GM18907 (cell line): ENCODE measurements at regions not wholly inside any gene's neighbourhood (a gene's known extent, or its start where the extent isn't known, plus 50 kb on each side); places are given as distances from the start of the nearest gene placed in this dataset.
A peak's percentile ranks its signal among the peaks of the same experiment; 100 is the strongest.

Experiments used
- ATAC-seq: cut with Tn5 transposase; IDR thresholded peaks from one replicate; pipeline ENCODE4 v1.9.1; 2021; ENCODE audit warnings: mild to moderate bottlenecking, moderate library complexity; ENCODE audit not compliant: unreplicated experiment

DNA sequence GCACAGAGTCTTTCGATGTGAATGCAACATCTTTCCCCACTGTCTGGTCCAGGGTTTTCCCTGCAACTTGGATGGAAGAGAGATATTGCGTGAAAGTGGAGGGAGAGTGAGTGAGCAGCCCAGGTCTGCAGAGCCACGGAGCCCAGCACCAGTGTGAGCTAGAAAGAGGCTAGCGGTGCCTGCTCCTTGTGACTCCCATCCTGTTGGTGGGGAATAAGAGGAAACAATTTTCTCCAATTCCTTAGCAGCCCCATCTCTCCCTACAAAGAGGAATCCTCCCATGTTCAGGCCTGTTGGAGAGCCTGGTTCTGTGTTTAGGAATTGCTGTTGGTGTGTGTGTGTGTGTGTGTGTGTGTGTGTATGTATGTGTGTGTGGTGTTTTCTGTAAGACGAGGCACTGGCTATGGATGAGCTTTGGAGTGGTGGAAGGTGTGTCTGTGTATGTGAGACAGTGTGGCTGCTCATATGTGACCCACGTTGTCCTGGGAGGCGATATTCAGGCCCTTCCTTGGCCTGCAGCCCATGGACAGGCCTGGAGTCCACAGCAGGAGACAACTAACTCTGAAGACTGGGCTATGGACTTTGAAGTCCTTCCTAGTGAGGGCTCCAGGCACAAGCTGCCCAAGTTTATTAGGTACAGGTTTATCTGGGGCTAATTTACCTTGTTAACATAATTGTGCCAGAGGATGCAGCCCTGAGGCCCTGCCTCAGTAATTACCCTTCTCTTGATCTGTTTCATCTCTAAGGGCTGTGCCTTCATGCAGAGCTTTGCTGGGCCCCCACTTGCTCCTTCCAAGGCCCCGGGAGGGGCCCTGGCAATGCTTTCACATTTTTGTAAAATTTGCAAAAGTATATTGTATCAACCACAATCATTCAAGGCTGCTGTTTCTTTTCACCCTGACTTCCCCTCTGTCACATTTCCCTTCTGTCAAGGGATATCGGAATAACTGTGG is 88.6 kb upstream of the HAAO start:
- ATAC-seq, result no peak

GRCh38 chr2:42879913-42880737 is 87.7 kb upstream of the HAAO start:
- ATAC-seq, result no peak

DNA sequence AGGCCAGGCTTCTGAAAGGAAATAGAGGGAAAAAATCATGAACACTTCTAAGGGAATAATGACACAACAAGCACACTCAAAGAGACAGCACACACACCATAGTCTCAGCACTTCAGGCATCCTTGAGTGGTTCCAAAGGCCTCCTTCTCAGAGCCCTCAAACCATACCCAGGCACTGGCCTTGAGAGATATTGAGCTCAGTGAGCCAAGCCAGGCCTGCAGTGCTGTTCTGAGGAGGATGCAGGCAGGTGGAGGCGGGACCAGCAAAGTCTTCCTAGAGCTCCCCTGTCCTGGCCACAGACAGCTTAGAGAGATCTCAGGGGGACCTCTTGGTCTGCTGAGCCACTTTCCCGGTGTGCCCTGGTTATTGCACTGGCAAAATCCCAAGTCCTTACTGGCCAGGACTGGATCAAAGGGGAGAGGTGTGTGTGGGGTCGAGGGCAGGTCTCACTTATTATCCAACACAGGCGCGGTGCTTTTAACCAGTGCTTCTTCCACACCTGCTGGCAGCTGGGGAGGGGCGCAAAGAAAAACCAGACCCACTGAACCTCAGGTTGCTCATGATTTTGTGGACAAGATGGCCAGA is 86.8 kb upstream of the HAAO start:
- ATAC-seq, result peak; percentile 24

- peak; percentile 72 for ATAC-seq
Observed at GRCh38 chr2:42878581-42878980, 86.2 kb upstream of the HAAO start.

- no peak for ATAC-seq
Observed at GRCh38 chr2:42877936-42878335, 85.6 kb upstream of the HAAO start.

DNA sequence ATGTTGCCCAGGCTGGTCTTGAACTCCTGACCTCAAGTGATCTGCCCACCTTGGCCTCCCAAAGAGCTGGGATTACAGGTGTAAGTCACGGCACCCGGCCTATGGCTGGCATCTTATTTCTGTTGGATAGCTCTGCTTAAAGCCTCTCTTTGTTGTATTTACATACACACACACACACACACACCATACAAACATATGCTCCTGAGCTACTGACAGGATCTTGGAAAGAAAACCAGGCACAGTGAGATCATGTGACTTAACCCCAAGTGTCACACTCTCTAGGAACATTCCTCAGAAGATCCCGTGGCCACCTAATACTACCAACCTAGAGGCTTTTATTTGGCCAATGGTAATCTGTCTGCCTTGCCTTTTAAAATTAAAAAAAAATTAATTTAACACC is 85.1 kb upstream of the HAAO start:
- ATAC-seq, result no peak

DNA sequence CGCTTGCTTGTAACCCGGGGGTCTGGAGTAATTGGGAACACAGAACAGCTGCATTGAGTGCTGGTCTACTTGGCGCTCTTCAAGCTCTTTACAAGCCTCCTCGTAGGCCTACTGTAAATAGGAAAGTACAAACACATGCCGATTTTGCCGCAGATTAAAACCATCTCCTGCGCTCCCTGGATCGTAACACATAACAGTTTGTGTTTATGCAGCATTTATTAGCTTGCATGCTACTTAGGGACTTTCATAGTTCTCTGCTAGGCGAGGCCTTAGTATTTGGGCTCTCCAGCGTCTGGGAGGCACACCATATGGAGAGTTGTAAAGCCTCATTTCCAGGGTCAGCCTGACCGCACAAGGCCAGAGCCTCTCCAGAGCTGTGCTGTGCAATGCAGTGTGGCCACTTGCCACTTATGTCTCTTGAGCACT is 84.0 kb upstream of the HAAO start:
- ATAC-seq, result no peak

- no peak for ATAC-seq
Observed at GRCh38 chr2:42875880-42876279, 83.5 kb upstream of the HAAO start.

- ATAC-seq, result no peak
Observed at GRCh38 chr2:42874949-42875801, 82.8 kb upstream of the HAAO start.

DNA sequence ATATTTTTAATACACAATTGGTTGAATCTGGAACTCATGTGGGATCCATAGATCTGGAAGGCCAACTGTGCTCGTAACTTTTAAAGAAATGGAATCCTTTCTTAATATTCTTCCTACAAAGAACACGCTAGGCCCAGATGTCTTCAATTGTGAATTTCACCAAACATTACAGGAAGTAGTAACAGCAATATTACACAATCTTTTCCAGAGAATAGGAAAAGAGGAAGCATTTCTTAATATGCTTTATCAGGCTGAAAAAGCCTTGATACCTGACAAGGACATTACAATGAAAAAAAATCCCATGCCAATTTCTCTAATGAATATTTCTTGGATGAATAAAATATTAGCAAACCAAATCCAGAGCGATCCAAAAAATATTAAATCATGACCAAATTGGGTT is 80.3 kb upstream of the HAAO start:
- no peak for ATAC-seq

DNA sequence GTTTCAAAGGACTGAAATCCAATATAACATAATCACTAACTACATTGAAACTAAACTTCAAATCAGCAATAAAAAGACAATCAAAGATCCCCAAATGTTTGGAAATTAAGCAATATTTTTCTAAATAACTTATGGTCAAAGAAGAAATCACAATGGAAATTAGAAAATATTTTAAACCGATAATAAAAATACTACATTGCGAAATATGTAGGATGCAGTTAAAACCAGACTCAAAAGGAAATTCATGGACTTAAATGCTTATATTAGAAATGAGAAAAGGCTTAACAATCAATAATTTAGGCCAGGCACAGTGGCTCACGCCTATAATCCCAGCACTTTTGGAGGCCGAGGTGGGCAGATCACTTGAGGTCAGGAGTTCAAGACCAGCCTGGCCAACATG is 79.0 kb upstream of the HAAO start:
- ATAC-seq, result no peak

- ATAC-seq, result no peak
Observed at GRCh38 chr2:42868874-42869273, 76.5 kb upstream of the HAAO start.

DNA sequence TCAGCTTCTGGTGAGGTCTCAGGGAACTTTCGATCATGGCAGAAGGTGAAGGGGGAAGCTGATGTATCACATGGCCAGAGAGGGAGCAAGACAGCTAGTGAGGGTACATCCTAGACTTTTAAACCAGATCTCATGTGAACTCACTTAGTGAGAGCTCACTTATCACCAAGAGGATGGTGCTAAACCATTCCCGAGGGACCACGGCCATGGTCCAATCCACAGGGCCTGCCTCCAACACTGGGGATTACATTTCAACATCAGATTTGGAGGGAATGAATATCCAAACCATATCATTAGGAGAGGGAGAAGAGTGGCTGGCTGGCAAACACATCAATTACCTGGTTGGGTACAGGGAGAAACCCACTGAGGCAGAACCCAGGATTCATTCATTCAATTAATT is 75.7 kb upstream of the HAAO start:
- no peak for ATAC-seq

GRCh38 chr2:42867093-42868065 is 75.0 kb upstream of the HAAO start:
- ATAC-seq, result no peak

DNA sequence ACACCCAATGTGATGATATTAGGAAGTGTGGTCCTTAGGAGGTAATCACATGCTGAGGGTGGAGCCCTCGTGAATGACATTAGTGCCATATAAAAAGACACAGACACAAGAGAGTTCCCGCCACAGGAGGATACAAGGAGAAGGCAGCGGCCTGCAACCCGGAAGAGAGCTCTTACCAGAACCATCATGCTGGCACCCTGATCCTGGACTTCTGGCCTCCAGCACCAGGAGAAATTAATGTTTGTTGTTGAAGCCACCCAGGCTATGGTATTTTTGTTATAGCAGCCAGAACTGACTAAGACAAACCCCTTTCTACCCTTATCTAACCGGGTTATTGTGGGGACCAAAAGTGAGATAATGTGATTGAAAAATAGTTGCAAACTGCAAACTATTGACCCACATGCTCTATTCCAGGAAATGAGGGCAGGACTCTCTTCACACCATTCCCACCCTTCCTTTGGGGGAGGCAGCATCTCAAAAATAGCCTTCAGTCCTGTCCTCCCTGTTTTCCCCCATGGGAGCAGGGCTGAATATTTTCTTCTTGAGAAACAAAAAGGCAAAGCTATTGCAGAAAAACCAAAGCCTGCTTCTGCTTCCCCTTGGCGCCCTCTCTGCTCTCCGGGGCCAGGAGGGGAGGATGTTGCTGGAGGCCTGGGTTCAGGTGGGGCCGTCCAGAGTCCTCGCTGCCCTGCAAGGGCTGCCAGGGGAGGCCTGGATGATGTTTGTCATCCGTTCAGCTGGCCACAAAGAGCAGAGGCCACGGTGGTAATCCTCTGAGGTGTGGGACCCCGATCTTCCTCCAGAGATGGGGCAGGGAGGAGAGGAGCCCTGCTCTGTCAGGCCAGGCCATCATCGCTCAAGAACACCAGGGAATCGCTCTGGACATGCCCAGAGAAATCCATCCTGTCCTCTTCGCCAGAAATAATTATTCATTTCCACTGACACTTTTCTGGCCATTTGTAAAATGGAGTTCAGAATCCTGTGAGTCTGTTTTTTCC is 73.8 kb upstream of the HAAO start:
- no peak for ATAC-seq

DNA sequence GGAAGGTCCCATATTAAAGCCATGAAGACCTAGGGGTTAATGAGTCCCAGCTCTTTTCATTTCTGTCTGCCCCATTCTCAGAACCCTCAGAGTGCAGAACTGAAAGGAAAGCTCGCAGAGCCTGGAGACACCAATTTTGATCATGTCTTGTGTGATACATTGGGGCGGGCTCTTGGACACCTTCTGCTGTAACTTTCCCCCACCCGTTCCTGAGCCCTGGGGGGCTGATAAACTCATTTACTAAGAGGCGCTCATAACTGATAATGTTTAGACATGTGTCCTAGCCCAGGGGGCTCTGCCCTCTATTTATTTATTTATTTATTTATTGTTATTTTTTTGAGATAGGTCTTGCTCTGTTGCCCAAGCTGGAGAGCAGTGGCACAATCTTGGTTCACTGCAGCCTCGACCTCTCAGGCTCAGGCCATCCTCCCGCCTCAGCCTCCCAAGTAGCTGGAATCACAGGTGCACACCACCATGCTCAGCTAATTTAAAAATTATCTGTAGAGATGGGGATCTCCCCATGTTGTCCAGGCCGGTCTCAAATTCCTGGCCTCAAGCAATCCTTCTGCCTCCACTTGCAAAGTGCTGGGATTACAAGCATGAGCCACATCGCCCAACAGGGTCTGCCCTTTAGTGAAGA is 72.4 kb upstream of the HAAO start:
- ATAC-seq, result no peak

- no peak for ATAC-seq
Observed at GRCh38 chr2:42864222-42864621, 71.8 kb upstream of the HAAO start.

GRCh38 chr2:42863751-42864150 is 71.4 kb upstream of the HAAO start:
- ATAC-seq, result no peak
